HK-2 (cell line): ENCODE measurements at regions not wholly inside any gene's neighbourhood (a gene's known extent, or its start where the extent isn't known, plus 50 kb on each side); places are given as distances from the start of the nearest gene placed in this dataset.

ENCODE experiments used
- DNase-seq: peaks from one replicate; pipeline ENCODE4 v3.0.0-alpha.2; 2018; ENCODE audit not compliant: unreplicated experiment

DNA sequence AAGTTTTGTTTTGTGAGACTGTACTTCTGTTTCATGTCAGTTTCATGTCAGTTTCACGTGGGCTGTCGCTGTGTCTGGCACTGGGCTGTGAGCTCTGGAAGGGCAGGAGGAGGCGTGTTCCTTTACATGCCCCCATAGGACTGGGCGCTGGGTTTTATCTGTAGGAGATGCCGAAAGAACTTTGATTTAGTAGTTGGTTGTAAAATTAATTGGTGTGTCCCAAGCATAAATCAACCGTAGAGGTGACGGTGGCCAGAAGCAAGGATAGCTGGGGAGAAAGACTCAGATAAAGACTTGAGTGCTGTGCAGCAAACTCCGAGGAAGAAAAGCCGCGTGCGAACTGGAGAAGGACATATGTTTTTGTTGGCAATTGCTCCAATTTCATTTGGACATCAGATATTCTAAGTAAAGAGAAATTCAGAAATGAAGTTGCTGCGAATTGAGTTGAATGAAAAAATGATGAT, 182.5 kb downstream of the VRK1 start:
- no peak for DNase-seq

DNA sequence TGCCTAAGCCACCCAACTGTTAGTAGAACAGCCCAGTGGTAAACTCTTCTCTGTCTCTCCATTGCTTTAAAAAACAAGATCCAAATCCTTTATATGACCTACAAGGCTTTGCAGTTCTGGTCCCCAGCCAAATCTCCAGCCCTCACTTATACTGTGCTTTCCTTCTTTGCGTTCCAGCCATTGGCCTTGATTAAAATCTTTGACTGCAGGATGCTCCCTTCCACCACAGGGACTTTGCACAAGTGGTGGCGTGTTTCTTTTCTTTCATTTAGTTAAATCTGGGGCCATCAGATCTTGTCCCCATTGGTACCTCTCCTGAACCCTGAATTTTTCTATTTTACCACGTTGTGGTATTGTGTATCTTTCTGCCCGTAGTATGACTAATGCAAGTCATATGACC, 183.7 kb downstream of the VRK1 start:
- DNase-seq = no peak

- DNase-seq = no peak
These were observed 189.3 kb downstream of the VRK1 start for GRCh38 chr14:96986256-96987085.

DNA sequence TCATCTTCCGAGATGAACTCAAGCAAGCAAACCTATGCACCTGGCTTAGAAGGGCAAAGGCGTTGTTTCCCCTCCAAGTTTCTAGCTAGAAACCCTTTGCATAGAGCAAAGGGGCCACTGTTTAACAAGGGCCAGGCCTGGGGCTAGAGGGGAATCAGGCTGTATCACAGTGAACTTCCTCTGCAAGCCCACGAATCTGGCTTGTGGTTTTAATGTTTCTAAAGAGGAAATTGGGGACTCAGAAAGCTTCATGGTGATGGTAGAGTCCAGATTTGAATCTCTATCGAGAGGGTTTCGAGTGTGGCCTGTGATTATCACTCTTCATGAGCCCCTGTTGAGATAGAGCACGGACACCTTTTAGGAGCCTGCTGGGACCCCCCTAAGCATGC, 189.9 kb downstream of the VRK1 start:
- no peak for DNase-seq

DNA sequence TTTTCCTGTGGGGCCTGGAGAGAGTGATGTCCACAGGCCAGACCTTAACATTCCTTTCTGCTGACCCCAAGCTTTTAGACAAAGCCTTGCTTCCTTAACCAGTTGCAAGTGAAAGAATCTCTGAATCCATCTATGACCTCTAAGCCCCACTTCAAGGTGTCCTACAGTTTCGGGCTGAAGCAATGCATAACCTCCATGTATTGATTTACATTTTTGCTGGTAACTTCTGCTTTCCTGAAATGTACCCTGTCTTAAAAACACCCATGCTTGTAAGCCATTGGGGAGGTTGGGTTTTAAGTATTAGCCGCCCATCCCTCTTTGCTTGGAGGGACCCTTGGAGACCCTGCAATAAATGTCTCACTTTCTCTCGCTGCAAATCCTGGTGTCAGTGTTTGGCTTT, 190.6 kb downstream of the VRK1 start:
- no peak for DNase-seq

- no peak for DNase-seq
These were observed 192.1 kb downstream of the VRK1 start for GRCh38 chr14:96989306-96989705.

- DNase-seq = no peak
These were observed 194.0 kb downstream of the VRK1 start for GRCh38 chr14:96991226-96991625.

DNA sequence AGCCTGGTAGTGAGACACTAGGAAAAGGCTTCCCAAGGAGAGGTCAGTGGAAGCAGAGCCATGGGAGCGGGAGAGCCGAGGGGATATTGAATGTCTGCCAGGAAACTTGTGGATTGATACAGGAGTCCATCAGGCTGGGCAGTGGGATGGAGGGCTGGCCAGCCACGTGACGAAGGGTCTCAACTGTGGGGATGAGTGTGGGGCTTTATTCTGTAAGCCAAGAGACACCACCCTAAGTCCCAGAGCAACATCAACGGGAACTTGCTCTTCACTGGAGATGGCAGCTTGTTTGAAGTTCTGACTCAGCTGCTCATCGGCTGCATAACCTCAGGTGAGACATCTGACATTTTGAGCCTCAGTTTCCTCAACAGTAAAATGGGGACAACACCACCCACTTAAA, 197.8 kb downstream of the VRK1 start:
- DNase-seq = no peak

GRCh38 chr14:96997269-96997668, 200.1 kb downstream of the VRK1 start:
- no peak for DNase-seq

- no peak for DNase-seq
These were observed 200.8 kb downstream of the VRK1 start for GRCh38 chr14:96997996-96998395.

DNA sequence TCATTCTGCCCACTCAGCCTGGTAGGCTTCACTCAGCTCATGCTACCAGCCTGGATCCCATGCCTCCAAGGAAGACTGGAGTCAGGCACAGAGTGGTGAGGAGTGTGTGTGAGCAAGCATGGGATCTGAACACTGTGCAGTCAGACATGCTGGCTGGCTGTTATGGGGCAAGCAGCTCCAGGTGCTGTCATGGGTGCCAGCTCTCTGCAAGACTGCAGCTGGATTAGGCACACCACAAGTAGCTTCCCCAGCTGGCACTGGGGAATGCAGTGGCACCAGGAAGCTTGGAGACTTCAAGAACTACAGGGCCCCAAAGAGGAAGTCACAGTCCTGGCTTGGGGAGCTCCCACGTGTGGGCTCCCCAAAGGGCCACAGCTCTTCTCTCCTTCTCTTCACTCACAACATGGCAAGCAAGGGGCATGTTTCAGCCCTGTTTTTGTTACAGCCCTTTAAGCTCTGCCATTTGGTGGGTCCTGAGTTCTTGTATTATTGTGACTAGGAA, 202.5 kb downstream of the VRK1 start:
- no peak for DNase-seq

- no peak for DNase-seq
These were observed 205.3 kb downstream of the VRK1 start for GRCh38 chr14:97002454-97002853.

- no peak for DNase-seq
These were observed 208.8 kb downstream of the VRK1 start for GRCh38 chr14:97005934-97006333.

- DNase-seq = no peak
These were observed 213.4 kb downstream of the VRK1 start for GRCh38 chr14:97010491-97011160.

GRCh38 chr14:97013878-97014277, 216.7 kb downstream of the VRK1 start:
- no peak for DNase-seq

DNA sequence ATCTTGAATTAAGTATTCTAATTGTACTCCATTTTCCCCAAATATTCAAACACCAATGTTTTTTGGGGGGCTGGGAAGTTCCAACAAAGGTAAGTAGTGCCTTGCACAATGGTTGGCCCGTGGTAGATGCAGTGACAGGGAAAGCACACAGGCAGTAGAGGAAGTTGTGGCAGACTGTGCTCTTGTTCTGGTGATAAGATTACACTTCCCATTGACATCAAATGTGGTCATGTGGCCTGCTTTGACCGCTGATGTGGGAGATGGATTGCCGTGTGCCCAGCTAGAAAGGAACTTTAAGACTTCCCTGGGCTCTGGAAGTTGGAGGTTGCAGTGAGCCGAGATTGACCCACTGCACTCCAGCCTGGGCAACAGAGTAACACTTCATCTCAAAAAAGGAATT, 223.8 kb downstream of the VRK1 start:
- DNase-seq = no peak

DNA sequence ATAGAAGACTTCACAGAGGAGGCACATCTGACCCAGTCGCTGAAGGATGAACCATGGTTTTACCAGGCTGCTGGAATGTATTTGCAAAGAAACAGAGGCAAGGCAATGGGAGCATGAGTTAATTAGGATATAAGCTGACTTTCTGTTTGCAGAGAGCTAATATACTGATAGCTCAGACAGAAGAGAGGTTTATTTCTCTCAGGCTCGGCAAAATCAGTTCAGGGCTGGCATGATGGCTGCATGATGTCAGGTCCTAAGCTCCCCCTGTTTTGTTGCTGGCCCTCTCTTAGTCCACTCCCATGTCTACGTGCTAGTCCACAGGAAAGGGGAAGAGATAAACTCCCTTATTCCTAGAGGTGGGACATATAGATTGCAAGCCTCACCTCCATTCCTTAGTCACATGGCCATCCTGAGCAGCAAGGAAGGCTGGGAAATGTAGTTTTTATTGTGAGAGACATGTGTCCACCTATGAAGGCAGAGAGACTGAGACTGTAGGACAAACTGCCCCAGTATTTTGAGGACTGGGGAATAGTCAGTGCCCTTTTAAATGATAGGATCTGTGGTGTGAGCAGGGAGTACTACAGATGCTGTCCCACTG, 224.5 kb downstream of the VRK1 start:
- no peak for DNase-seq

DNA sequence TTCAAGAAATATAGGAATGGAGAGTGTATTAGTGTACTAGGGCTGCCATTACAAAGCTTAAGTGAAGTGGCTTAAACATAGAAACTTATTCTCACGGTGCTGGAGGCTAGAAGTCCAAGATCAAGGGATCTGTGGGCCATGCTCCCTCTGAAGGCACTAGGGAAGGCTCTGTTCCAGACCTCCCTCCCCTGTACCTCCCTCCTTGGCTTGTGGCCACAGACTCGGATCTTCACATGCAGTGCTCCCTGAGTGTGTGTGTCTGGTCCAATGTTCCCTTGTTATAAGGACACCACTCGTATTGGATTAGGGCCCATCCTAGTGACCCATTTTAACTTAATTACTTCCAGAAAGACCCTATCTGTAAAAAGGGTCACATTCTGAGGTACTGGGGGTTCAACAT, 225.6 kb downstream of the VRK1 start:
- no peak for DNase-seq

DNA sequence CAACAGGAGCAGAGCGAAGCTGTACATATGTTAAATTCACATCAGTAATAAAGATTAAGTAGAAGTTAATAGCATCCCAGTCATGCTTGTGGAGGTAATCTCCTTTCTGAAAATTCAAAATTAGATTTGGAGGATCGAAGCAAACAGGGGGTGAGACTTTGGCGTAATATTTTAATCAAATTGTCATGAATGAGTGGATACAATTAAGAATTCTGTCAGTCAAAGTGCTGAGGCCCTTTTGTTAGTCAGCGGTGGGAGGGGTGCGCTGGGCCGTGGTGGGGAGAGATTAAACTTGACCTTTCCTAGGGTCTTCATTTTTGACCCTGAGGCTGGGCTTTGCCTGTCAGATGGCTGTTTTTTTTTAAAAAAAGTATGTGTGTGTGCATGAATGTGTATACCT, 226.7 kb downstream of the VRK1 start:
- DNase-seq = no peak

GRCh38 chr14:97024300-97024699, 227.1 kb downstream of the VRK1 start:
- DNase-seq = no peak

GRCh38 chr14:97025722-97026121, 228.5 kb downstream of the VRK1 start:
- no peak for DNase-seq

- DNase-seq = no peak
These were observed 230.2 kb downstream of the VRK1 start for GRCh38 chr14:97027256-97027999.
